Ovary (tissue), 7 donors: ENCODE measurements at regions not wholly inside any gene's neighbourhood (a gene's known extent, or its start where the extent isn't known, plus 50 kb on each side); places are given as distances from the start of the nearest gene placed in this dataset.
"Not testable (repeated sequence)": the region's sequence is repeated elsewhere in the genome, so short reads cannot be mapped to it uniquely, and the experiment has no call there.

Experiments
- DNase-seq, 5 donors: peaks; one replicate each; pipeline ENCODE4 v3.0.0-alpha.2; 2019 to 2020
- H3K27ac ChIP-seq, 2 donors: fragments of 200-600 bp; one replicate each; pipeline versions ENCODE4 v1.5.1 to v1.8.0; 2019 to 2022
- H3K27me3 ChIP-seq: fragments of 200-600 bp; one replicate; pipeline ENCODE4 v1.8.0; 2022
- H3K36me3 ChIP-seq: fragments of 200-600 bp; sonication (generic); one replicate; pipeline ENCODE4 v1.5.1; 2019
- H3K4me1 ChIP-seq: one replicate; pipeline ENCODE4 v1.8.1; 2013; ENCODE audit warnings: mild to moderate bottlenecking, moderate library complexity; ENCODE audit not compliant: insufficient read depth
- H3K4me3 ChIP-seq: fragments of 200-600 bp; sonication (generic); one replicate; pipeline ENCODE4 v1.5.1; 2017
- H3K9me3 ChIP-seq, 2 donors: fragments of 200-600 bp in 1 of 2; sonication (generic) in 1 of 2; one replicate each; pipeline versions ENCODE4 v1.5.1 to v1.8.1; 2013 to 2019; ENCODE audit warnings: mild to moderate bottlenecking in 1 of 2, moderate library complexity in 1 of 2
- CTCF ChIP-seq, 3 donors: fragments of 450-650 bp in 2 of 3; fragments of 200-600 bp in 1 of 3; IDR thresholded peaks; one replicate each; pipeline versions ENCODE4 v1.5.1 to v1.8.0; 2016 to 2022; ENCODE audit warnings: antibody characterized with exemption in 3 of 3, mild to moderate bottlenecking in 1 of 3
- EP300 ChIP-seq: sonication (generic); formaldehyde crosslinking; IDR thresholded peaks from one replicate; pipeline ENCODE4 v1.6.1; 2017; ENCODE audit warnings: antibody characterized with exemption
- POLR2A ChIP-seq: fragments of 450-650 bp; IDR thresholded peaks from one replicate; pipeline ENCODE4 v1.6.1; 2017; ENCODE audit warnings: antibody characterized with exemption, mild to moderate bottlenecking, moderate library complexity
- WGBS, 3 donors: extraction: QIAGEN DNeasy Blood & Tissue Kit in 1 of 3; methylation state at CpG; one replicate each; pipeline versions ENCODE4 v1.1.5 to v1.1.7; 2013 to 2017; 5-methylcytosine and 5-hydroxymethylcytosine counted together
- intact Hi-C, 4 donors: fragments of 100-400 bp; cut with DNase I; formaldehyde crosslinking; loops; one replicate each; pipeline versions ENCODE4 v1.11.0 to v1.15.1; 2022 to 2023
- donor health status: DM: no; HTN: no; CAD: no; lungs with moderate emphysema.
- donor health status: DM: no; HTN: no; CAD: no.
- donor health status: Bipolar disorder and iron deficiency.
- donor health status: DM: no; HTN: no; CAD: no.
- donor health status: DM: yes; HTN: yes; CAD: no.

- 91 to 99% (median 92%) methylated on average over 1 of the region's 1 CpG for WGBS, 3 donors
- Histone ChIP-seq H3K4me1 (no peaks in the 10 kb centered on the region), H3K9me3 (no peaks in the 10 kb centered on the region), H3K36me3 (no peaks in the 10 kb centered on the region), H3K27ac (no peak overlapping the region), H3K4me3 (no peak overlapping the region), H3K27me3 (no peaks in the 10 kb centered on the region)
- no peak for DNase-seq
- TF ChIP-seq EP300 (no peak), CTCF (IDR thresholded peaks at IDR 0.05) (no peak), POLR2A (no peak)
- intact Hi-C loops, result no loop called here
These were observed 161.4 kb downstream of the PRL start for GRCh38 chr6:22135395-22135794.

- not testable (repeated sequence) for H3K27ac ChIP-seq, H3K4me1 ChIP-seq, DNase-seq, H3K9me3 ChIP-seq, H3K36me3 ChIP-seq, H3K4me3 ChIP-seq, H3K27me3 ChIP-seq
- intact Hi-C loops, result loop anchor here in 3 of 4 donors (10.0 kb wide), 1 partner anchor 546 kb away; the partner anchor contains the start of gene SOX4 (in 3 of the 3)
- 94 to 97% (median 96%) methylated on average over 10 of the region's 10 CpGs for WGBS, 3 donors
These were observed 156.1 kb downstream of the PRL start for GRCh38 chr6:22140736-22141135.

GRCh38 chr6:22141241-22141745 is 155.5 kb downstream of the PRL start:
- H3K4me3 ChIP-seq, result no peak overlapping the region
- no peaks in the 10 kb centered on the region for H3K36me3 ChIP-seq
- 43 to 51% (median 49%) methylated on average over 5 of the region's 5 CpGs for WGBS, 3 donors
- no peak for DNase-seq
- intact Hi-C loops, result loop anchor here in 3 of 4 donors (10.0 kb wide), 1 partner anchor 546 kb away; the partner anchor contains the start of gene SOX4 (in 3 of the 3)
- H3K9me3 ChIP-seq, result no peaks in the 10 kb centered on the region
- no peak for TF ChIP-seq CTCF (IDR thresholded peaks at IDR 0.05)
- no peak for TF ChIP-seq POLR2A
- TF ChIP-seq EP300, result no peak
- no peaks in the 10 kb centered on the region for H3K27me3 ChIP-seq
- H3K4me1 ChIP-seq, result no peaks in the 10 kb centered on the region
- no peak overlapping the region for H3K27ac ChIP-seq

GRCh38 chr6:22142856-22143255 is 154.0 kb downstream of the PRL start:
- 84 to 87% (median 84%) methylated on average over 7 of the region's 7 CpGs for WGBS, 3 donors
- Histone ChIP-seq H3K9me3 (no peaks in the 10 kb centered on the region), H3K4me3 (no peak overlapping the region), H3K4me1 (no peaks in the 10 kb centered on the region), H3K36me3 (no peaks in the 10 kb centered on the region), H3K27me3 (no peaks in the 10 kb centered on the region), H3K27ac (no peak overlapping the region)
- intact Hi-C loops, result loop anchor here in 3 of 4 donors (10.0 kb wide), 1 partner anchor 548 kb away; the partner anchor contains the start of gene SOX4 (in 3 of the 3)
- TF ChIP-seq CTCF (IDR thresholded peaks at IDR 0.05) (no peak), POLR2A (no peak), EP300 (no peak)
- DNase-seq, result no peak

- TF ChIP-seq EP300 (no peak), CTCF (IDR thresholded peaks at IDR 0.05) (no peak), POLR2A (no peak)
- 38 to 56% (median 44%) methylated on average over 3 of the region's 3 CpGs for WGBS, 3 donors
- Histone ChIP-seq H3K9me3 (no peaks in the 10 kb centered on the region), H3K36me3 (no peaks in the 10 kb centered on the region), H3K27ac (no peak overlapping the region), H3K4me3 (no peak overlapping the region), H3K4me1 (peaks cover 5% of the 10 kb centered on the region), H3K27me3 (no peaks in the 10 kb centered on the region)
- intact Hi-C loops, result loop anchor here in 3 of 4 donors (10.0 kb wide), 1 partner anchor 551 kb away; the partner anchor contains the start of gene SOX4 (in 3 of the 3)
- DNase-seq, result no peak
These were observed 151.5 kb downstream of the PRL start for GRCh38 chr6:22145376-22145775.
